ENCODE measurements at regions not wholly inside any gene's neighbourhood (a gene's known extent, or its start where the extent isn't known, plus 50 kb on each side); places are given as distances from the start of the nearest gene placed in this dataset.

GRCh38 chr6:26159357-26160273 is 72.4 kb downstream of the HFE start:
- peaks cover 15% of the 10 kb centered on the region for H3K27me3 Mint-ChIP-seq (ENCODE audit: insufficient read depth, unreplicated experiment)
- POLR2A ChIA-PET, result interaction anchor here (0.6 to 6.6 kb wide), 16 partner anchors 9 to 1220 kb away, joined by 3 to 336 read pairs (median 20); a partner anchor contains a TSS
- H3K9me3 ChIP-seq, result no peaks in the 10 kb centered on the region
- no peak for DNase-seq
- H3K36me3 ChIP-seq (ENCODE audit: control insufficient read depth, insufficient read depth, low read length), result no peaks in the 10 kb centered on the region
- no peaks in the 10 kb centered on the region for H3K9me3 Mint-ChIP-seq (ENCODE audit: unreplicated experiment)
- CTCF ChIA-PET, result interaction anchor here (0.7 kb wide), 1 partner anchor 35 kb away, joined by 3 read pairs; a partner anchor contains a TSS
- peak overlapping the region; percentile 86 for H3K4me3 Mint-ChIP-seq (ENCODE audit: unreplicated experiment)
- peaks cover 17% of the 10 kb centered on the region for H3K4me1 ChIP-seq
- intact Hi-C loops (cut with micrococcal nuclease; ENCODE audit: unreplicated experiment), result loop anchor here (2.0 to 5.0 kb wide), 3 partner anchors 29 to 988 kb away; a partner anchor contains a TSS
- peak overlapping the region; percentile 74 for H3K4me3 ChIP-seq (ENCODE audit: low read depth, low read length)
- TF ChIP-seq CTCF (IDR thresholded peaks at IDR 0.05; ENCODE audit: insufficient read depth in 1 of 2, low read depth in 1 of 2, low read length in 1 of 2, severe bottlenecking in 1 of 2, unreplicated experiment in 1 of 2), result no peak
- peaks cover 72% of the 10 kb centered on the region for H3K36me3 Mint-ChIP-seq (ENCODE audit: insufficient read depth, unreplicated experiment)
- no TSS peak for BruUV-seq (replicated peaks)
- H3K27ac Mint-ChIP-seq (ENCODE audit: unreplicated experiment), result peak overlapping the region; percentile 98
- H3K4me1 Mint-ChIP-seq (ENCODE audit: low read depth, unreplicated experiment), result peaks cover 48% of the 10 kb centered on the region
- H3K27me3 ChIP-seq (replicated peaks; ENCODE audit: control insufficient read depth, insufficient read depth, low read length), result no peaks in the 10 kb centered on the region

GRCh38 chr6:26161322-26161721 is 74.1 kb downstream of the HFE start:
- TF ChIP-seq CTCF (IDR thresholded peaks at IDR 0.05; ENCODE audit: insufficient read depth in 1 of 2, low read depth in 1 of 2, low read length in 1 of 2, severe bottlenecking in 1 of 2, unreplicated experiment in 1 of 2), result no peak
- intact Hi-C loops (cut with micrococcal nuclease; ENCODE audit: unreplicated experiment), result no loop called here
- no peak overlapping the region for H3K4me3 Mint-ChIP-seq (ENCODE audit: unreplicated experiment)
- Histone ChIP-seq H3K4me3 (ENCODE audit: low read depth, low read length) (no peak overlapping the region), H3K27me3 (replicated peaks; ENCODE audit: control insufficient read depth, insufficient read depth, low read length) (no peaks in the 10 kb centered on the region), H3K36me3 (ENCODE audit: control insufficient read depth, insufficient read depth, low read length) (no peaks in the 10 kb centered on the region), H3K4me1 (peaks cover 12% of the 10 kb centered on the region), H3K9me3 (no peaks in the 10 kb centered on the region)
- POLR2A ChIA-PET, result interaction anchor here (0.6 kb wide), 1 partner anchor 31 kb away, joined by 3 read pairs; no protein-coding TSS in a partner anchor
- CTCF ChIA-PET, result no interaction called here
- H3K4me1 Mint-ChIP-seq (ENCODE audit: low read depth, unreplicated experiment), result peaks cover 37% of the 10 kb centered on the region
- no peak overlapping the region for H3K27ac Mint-ChIP-seq (ENCODE audit: unreplicated experiment)
- H3K27me3 Mint-ChIP-seq (ENCODE audit: insufficient read depth, unreplicated experiment), result peaks cover 12% of the 10 kb centered on the region
- no peak for DNase-seq
- no TSS peak for BruUV-seq (replicated peaks)
- no peaks in the 10 kb centered on the region for H3K9me3 Mint-ChIP-seq (ENCODE audit: unreplicated experiment)
- H3K36me3 Mint-ChIP-seq (ENCODE audit: insufficient read depth, unreplicated experiment), result peaks cover 58% of the 10 kb centered on the region

GRCh38 chr6:26162399-26162798 is 75.2 kb downstream of the HFE start:
- Mint-ChIP-seq H3K27ac (ENCODE audit: unreplicated experiment) (no peak overlapping the region), H3K4me1 (ENCODE audit: low read depth, unreplicated experiment) (peaks cover 26% of the 10 kb centered on the region), H3K36me3 (ENCODE audit: insufficient read depth, unreplicated experiment) (peaks cover 50% of the 10 kb centered on the region), H3K9me3 (ENCODE audit: unreplicated experiment) (no peaks in the 10 kb centered on the region), H3K4me3 (ENCODE audit: unreplicated experiment) (peak overlapping the region; percentile 24), H3K27me3 (ENCODE audit: insufficient read depth, unreplicated experiment) (peaks cover 9% of the 10 kb centered on the region)
- H3K9me3 ChIP-seq, result no peaks in the 10 kb centered on the region
- CTCF ChIA-PET, result no interaction called here
- POLR2A ChIA-PET, result no interaction called here
- H3K4me3 ChIP-seq (ENCODE audit: low read depth, low read length), result no peak overlapping the region
- H3K27me3 ChIP-seq (replicated peaks; ENCODE audit: control insufficient read depth, insufficient read depth, low read length), result no peaks in the 10 kb centered on the region
- intact Hi-C loops (cut with micrococcal nuclease; ENCODE audit: unreplicated experiment), result no loop called here
- DNase-seq, result no peak
- peaks cover 12% of the 10 kb centered on the region for H3K4me1 ChIP-seq
- TF ChIP-seq CTCF (IDR thresholded peaks at IDR 0.05; ENCODE audit: insufficient read depth in 1 of 2, low read depth in 1 of 2, low read length in 1 of 2, severe bottlenecking in 1 of 2, unreplicated experiment in 1 of 2), result no peak
- no TSS peak for BruUV-seq (replicated peaks)
- no peaks in the 10 kb centered on the region for H3K36me3 ChIP-seq (ENCODE audit: control insufficient read depth, insufficient read depth, low read length)

Measured in Caco-2 (cell line).